K562 (cell line): ENCODE measurements at regions not wholly inside any gene's neighbourhood (a gene's known extent, or its start where the extent isn't known, plus 50 kb on each side); places are given as distances from the start of the nearest gene placed in this dataset.

Source experiments
- ATAC-seq: fragments of 200-7000 bp; cut with Tn5 transposase; 3 replicates; pipeline ENCODE4 v1.9.1; 2020; ENCODE audit warnings: moderate library complexity
- BruUV-seq: library from RNA; stranded (reverse); fragments of 400-500 nt; replicated peaks from 2 replicates; lab custom pipeline; 2021; lab: Mats Ljungman, UMichigan
- CTCF ChIA-PET: fragments of 300-600 bp; formaldehyde crosslinking; extraction: SDS; loops from one replicate; lab custom pipeline; 2021; ENCODE audit warnings: low intra/inter-chr PET ratio; lab: Yijun Ruan, JAX
- POLR2A ChIA-PET: fragments of 300-600, 350-650 bp; sonication (Branson Sonifier 250); formaldehyde crosslinking; extraction: SDS; loops from one replicate; lab custom pipeline; 2021; ENCODE audit warnings: antibody characterized with exemption, inconsistent platforms; lab: Yijun Ruan, JAX
- DNase-seq, 4 experiments: peaks; one replicate each; pipeline versions ENCODE4 v3.0.0 to v3.0.0-alpha.2; 2011 to 2018; ENCODE audit warnings: low spot score in 3 of 4, mixed read lengths in 3 of 4; ENCODE audit errors: extremely low read depth in 1 of 4
- FAIRE-seq: peaks from 2 replicates; lab custom pipeline; 2011; peaks lifted over from hg19 to GRCh38; lab: Jason Lieb, UNC
- H2AFZ ChIP-seq: 2 replicates; pipeline ENCODE4 v1.6.0; 2011; ENCODE audit warnings: low read depth, low read length, control low read depth, inconsistent platforms
- H3K27ac ChIP-seq: fragments of 200-600 bp; 3 replicates; pipeline ENCODE4 v1.8.0; 2011; ENCODE audit warnings: low read depth, mild to moderate bottlenecking, control low read depth, inconsistent platforms, low read length, moderate library complexity, mixed read lengths; ENCODE audit errors: extremely low read depth
- H3K27me3 ChIP-seq, 2 experiments: fragments of 300-600 bp in 1 of 2; 2 replicates in 1 of 2; 3 replicates in 1 of 2; pipeline versions ENCODE4 v1.6.0 to v1.8.0; 2011; ENCODE audit warnings: inconsistent platforms in 2 of 2, low read length in 2 of 2, mild to moderate bottlenecking in 1 of 2, mixed read lengths in 1 of 2, moderate library complexity in 1 of 2; ENCODE audit not compliant: control insufficient read depth in 2 of 2, insufficient read depth in 2 of 2
- H3K36me3 ChIP-seq: fragments of 300-600 bp; 3 replicates; pipeline ENCODE4 v1.8.0; 2011; ENCODE audit warnings: mild to moderate bottlenecking, low read length, inconsistent platforms; ENCODE audit not compliant: control insufficient read depth, insufficient read depth
- H3K4me1 ChIP-seq, 2 experiments: fragments of 200-600 bp in 1 of 2; replicated peaks in 1 of 2; 2 replicates in 1 of 2; 3 replicates in 1 of 2; pipeline versions ENCODE4 v1.5.1 to v1.8.0; 2011; ENCODE audit warnings: inconsistent platforms in 2 of 2, low read length in 2 of 2, mild to moderate bottlenecking in 1 of 2, mixed read lengths in 1 of 2, moderate library complexity in 1 of 2; ENCODE audit not compliant: control insufficient read depth in 2 of 2, insufficient read depth in 2 of 2
- H3K4me2 ChIP-seq: 2 replicates; pipeline ENCODE4 v1.6.1; 2011; ENCODE audit warnings: low read length, control low read depth, inconsistent platforms, mixed read lengths; ENCODE audit not compliant: insufficient read depth
- H3K4me3 ChIP-seq: fragments of 200-600 bp; sonication (generic), shearing (Covaris generic); 2 replicates; pipeline ENCODE4 v1.5.1; 2016; ENCODE audit warnings: control low read depth, inconsistent platforms
- H3K79me2 ChIP-seq: fragments of 200-600 bp; 3 replicates; pipeline ENCODE4 v1.8.0; 2011; ENCODE audit warnings: low read length, inconsistent platforms; ENCODE audit not compliant: control insufficient read depth, insufficient read depth
- H3K9ac ChIP-seq, 2 experiments: 2 replicates each; pipeline versions ENCODE4 v1.6.0 to v1.6.1; 2011; ENCODE audit warnings: low read depth in 2 of 2, low read length in 2 of 2, control low read depth in 1 of 2, inconsistent platforms in 1 of 2, mild to moderate bottlenecking in 1 of 2, mixed read lengths in 1 of 2; ENCODE audit not compliant: insufficient read depth in 1 of 2
- H3K9me1 ChIP-seq: one replicate; pipeline ENCODE4 v1.6.0; 2011; ENCODE audit warnings: inconsistent platforms, mild to moderate bottlenecking, low read length, moderate library complexity; ENCODE audit not compliant: control insufficient read depth, insufficient read depth
- H3K9me3 ChIP-seq: replicated peaks from 2 replicates; pipeline ENCODE4 v1.5.1; 2011; ENCODE audit warnings: low read depth, low read length, inconsistent platforms; ENCODE audit not compliant: control insufficient read depth, insufficient read depth
- H4K20me1 ChIP-seq: replicated peaks from 2 replicates; pipeline ENCODE4 v1.6.1; 2011; ENCODE audit warnings: low read length, inconsistent platforms, mixed read lengths; ENCODE audit not compliant: control insufficient read depth, insufficient read depth
- ARNT ChIP-seq, 2 experiments: fragments of 450-650 bp; IDR thresholded peaks; 2 replicates each; pipeline ENCODE4 v1.6.1; 2016; ENCODE audit warnings: mild to moderate bottlenecking in 1 of 2
- ASH1L ChIP-seq: fragments of 450-650 bp; IDR thresholded peaks from 2 replicates; pipeline ENCODE4 v1.6.1; 2018; ENCODE audit warnings: borderline replicate concordance, mild to moderate bottlenecking, low read depth; ENCODE audit not compliant: partially characterized antibody
- DPF2 ChIP-seq: fragments of 450-650 bp; IDR thresholded peaks from 2 replicates; pipeline ENCODE4 v1.6.1; 2016
- ELK1 ChIP-seq: sonication (generic); formaldehyde crosslinking; IDR thresholded peaks from 2 replicates; pipeline ENCODE4 v1.8.1; 2022; ENCODE audit warnings: missing genetic modification reagents
- ELK3 ChIP-seq: fragments of 450-650 bp; formaldehyde crosslinking; IDR thresholded peaks from 2 replicates; pipeline ENCODE4 v1.4.0; 2020; ENCODE audit warnings: mild to moderate bottlenecking
- GTF2A2 ChIP-seq: IDR thresholded peaks from 2 replicates; pipeline ENCODE4 v1.6.1; 2016; ENCODE audit warnings: mild to moderate bottlenecking, missing genetic modification characterization, missing compliant biosample characterization
- KAT8 ChIP-seq: fragments of 450-650 bp; IDR thresholded peaks from 2 replicates; pipeline ENCODE4 v1.6.1; 2016; ENCODE audit warnings: low read depth, mild to moderate bottlenecking
- MLLT1 ChIP-seq, 2 experiments: fragments of 450-650 bp; IDR thresholded peaks; 2 replicates each; pipeline ENCODE4 v1.6.1; 2016
- MLX ChIP-seq, 2 experiments: fragments of 450-650 bp in 1 of 2; sonication (generic) in 1 of 2; formaldehyde crosslinking; conservative IDR thresholded peaks; 2 replicates each; pipeline versions ENCODE4 v1.4.0 to v1.8.1; 2020 to 2022; ENCODE audit warnings: mild to moderate bottlenecking in 1 of 2, missing genetic modification reagents in 1 of 2
- NCOA2 ChIP-seq, 2 experiments: fragments of 450-650 bp; IDR thresholded peaks; 2 replicates each; pipeline ENCODE4 v1.6.1; 2018; ENCODE audit warnings: mild to moderate bottlenecking in 2 of 2, moderate library complexity in 1 of 2; ENCODE audit not compliant: partially characterized antibody in 2 of 2
- NFIC ChIP-seq: fragments of 450-650 bp; IDR thresholded peaks from 2 replicates; pipeline ENCODE4 v1.6.1; 2017; ENCODE audit warnings: mild to moderate bottlenecking, inconsistent platforms
- SMAD1 ChIP-seq: fragments of 150-350 bp; IDR thresholded peaks from 2 replicates; pipeline ENCODE4 v1.6.1; 2014; ENCODE audit warnings: low read length, low read depth; ENCODE audit not compliant: partially characterized antibody
- ZBTB49 ChIP-seq: sonication (generic); formaldehyde crosslinking; IDR thresholded peaks from 2 replicates; pipeline ENCODE4 v1.8.0; 2022; ENCODE audit warnings: missing genetic modification reagents, mild to moderate bottlenecking, borderline replicate concordance
- ZNF507 ChIP-seq: conservative IDR thresholded peaks from 2 replicates; pipeline ENCODE4 v1.6.1; 2017; ENCODE audit warnings: missing genetic modification characterization, missing compliant biosample characterization
- ZNF511 ChIP-seq: sonication (generic); formaldehyde crosslinking; IDR thresholded peaks from 2 replicates; pipeline ENCODE4 v1.8.0; 2022; ENCODE audit warnings: mild to moderate bottlenecking, missing genetic modification reagents
- ZNF79 ChIP-seq: fragments of 250-450 bp; sonication (Bioruptor Pico); IDR thresholded peaks from 2 replicates; pipeline ENCODE4 v1.4.0; 2020; ENCODE audit warnings: low read depth, mild to moderate bottlenecking, moderate library complexity
- WGBS: fragments of 100-300 bp; shearing (Covaris generic); methylation state at CpG from one replicate; pipeline ENCODE4 v1.1.6; 2016; ENCODE audit warnings: low coverage, mixed read lengths; ENCODE audit not compliant: insufficient coverage; ENCODE audit errors: missing lambda C conversion rate; 5-methylcytosine and 5-hydroxymethylcytosine counted together
- in situ Hi-C: fragments of 300-500 bp; cut with MboI; formaldehyde crosslinking; loops from 4 replicates; pipeline ENCODE4 v1.15.0; 2018; ENCODE audit warnings: inconsistent platforms, mixed read lengths
- intact Hi-C: fragments of 100-400 bp; cut with micrococcal nuclease; formaldehyde crosslinking; loops from 2 replicates; pipeline ENCODE4 v1.14.2; 2022

GRCh38 chr2:6679471-6679870, 186.2 kb downstream of the CMPK2 start:
- no peaks in the 10 kb centered on the region for H3K4me1 ChIP-seq
- FAIRE-seq (no peak), DNase-seq (no peak), ATAC-seq (no peak)
- no TSS peak for BruUV-seq
- WGBS, result 0% methylated on average over 2 of the region's 2 CpGs
- intact Hi-C loops (no loop called here), in situ Hi-C loops (no loop called here)
- no peaks in the 10 kb centered on the region for H3K79me2 ChIP-seq
- no peaks in the 10 kb centered on the region; a peak in 1 of 5 replicates for H3K27me3 ChIP-seq
- CTCF ChIA-PET, result no interaction called here
- H4K20me1 ChIP-seq, result no peaks in the 10 kb centered on the region
- no peak overlapping the region for H3K27ac ChIP-seq
- H3K9me1 ChIP-seq, result no peaks in the 10 kb centered on the region
- no peaks in the 10 kb centered on the region for H3K36me3 ChIP-seq
- H3K9ac ChIP-seq, result no peak overlapping the region
- POLR2A ChIA-PET, result no interaction called here
- no peaks in the 10 kb centered on the region for H3K9me3 ChIP-seq
- no peak overlapping the region for H3K4me3 ChIP-seq
- H3K4me2 ChIP-seq, result no peak overlapping the region
- H2AFZ ChIP-seq, result no peak overlapping the region
- no peak for TF ChIP-seq SMAD1
- TF ChIP-seq ARNT (IDR thresholded peaks at IDR 0.05), result no peak
- TF ChIP-seq ELK1 (CRISPR knock-in tag), result no peak
- no peak for TF ChIP-seq ZNF507 (tag)
- no peak for TF ChIP-seq NFIC
- no peak for TF ChIP-seq ZBTB49 (CRISPR knock-in tag)
- no peak for TF ChIP-seq ZNF511 (CRISPR knock-in tag)
- no peak for TF ChIP-seq GTF2A2 (tag)
- no peak for TF ChIP-seq MLX (CRISPR knock-in tag; conservative IDR thresholded peaks at IDR 0.05)
- no peak for TF ChIP-seq MLLT1 (IDR thresholded peaks at IDR 0.05)
- TF ChIP-seq NCOA2 (IDR thresholded peaks at IDR 0.05; ENCODE audit: partially characterized antibody in 2 of 2), result no peak
- no peak for TF ChIP-seq KAT8
- no peak for TF ChIP-seq ELK3 (CRISPR knock-in tag)
- no peak for TF ChIP-seq DPF2
- TF ChIP-seq ZNF79 (CRISPR knock-in tag), result no peak
- no peak for TF ChIP-seq ASH1L
